ENCODE measurements at regions not wholly inside any gene's neighbourhood (a gene's known extent, or its start where the extent isn't known, plus 50 kb on each side); places are given as distances from the start of the nearest gene placed in this dataset.

DNA sequence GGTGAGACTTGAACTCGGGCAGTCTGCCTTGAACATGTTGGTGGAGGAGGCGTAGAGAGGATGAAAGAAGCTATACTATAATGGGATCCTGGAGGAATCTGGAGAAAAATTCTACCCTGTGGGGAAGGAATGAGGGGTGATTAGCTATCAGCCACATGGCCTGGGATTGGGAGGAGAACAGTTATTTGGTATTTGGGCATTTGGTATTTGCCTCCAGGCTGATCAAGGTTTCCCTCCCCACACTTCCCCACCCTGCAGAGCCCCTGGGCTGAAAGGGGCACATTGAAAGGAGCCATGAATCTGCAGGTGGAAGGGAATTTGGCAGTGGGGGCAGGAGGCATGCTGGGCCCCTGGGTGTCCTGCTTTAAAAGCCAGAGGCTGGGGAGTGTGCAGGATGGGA is 235.3 kb downstream of the INHBA start:
- no peak for DNase-seq (ENCODE audit: low read depth in 1 of 2, low spot score in 1 of 2)
- in situ Hi-C loops (cut with HindIII; ENCODE audit: low pct_unique_long_range_greater_than_20kb, low sequenced_read_pairs) = no loop called here
- no peak for TF ChIP-seq JUND (IDR thresholded peaks at IDR 0.05; ENCODE audit: low read depth)

DNA sequence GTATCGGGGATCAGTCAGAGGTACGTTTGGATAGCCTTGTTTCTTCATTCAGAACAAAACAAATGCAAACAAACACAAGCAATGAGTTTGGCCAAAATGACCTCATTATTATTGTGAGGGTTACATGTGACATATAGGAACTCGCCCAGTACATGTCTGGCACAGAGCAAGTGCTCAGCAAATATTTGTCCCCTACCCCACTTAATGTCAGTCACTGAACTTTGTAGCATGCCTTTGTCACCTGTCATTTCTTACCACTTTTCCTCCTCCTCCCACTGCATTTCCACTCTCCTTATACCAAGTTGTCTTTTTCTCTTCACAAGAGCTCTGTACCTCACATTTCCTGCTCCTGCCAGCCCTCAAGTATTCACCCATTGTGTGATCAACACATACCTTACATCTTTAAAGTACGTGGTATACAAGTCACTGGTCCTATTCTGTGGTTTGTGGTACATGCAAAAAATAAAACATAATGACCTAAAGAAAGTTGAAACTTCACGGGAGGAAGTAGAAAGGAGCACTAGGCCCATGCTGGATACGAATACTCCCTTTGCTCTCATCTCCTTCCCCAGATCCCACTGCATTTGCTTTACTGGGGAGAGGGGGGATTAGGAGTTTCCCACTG is 236.0 kb downstream of the INHBA start:
- in situ Hi-C loops (cut with HindIII; ENCODE audit: low pct_unique_long_range_greater_than_20kb, low sequenced_read_pairs) = no loop called here
- DNase-seq (ENCODE audit: low read depth in 1 of 2, low spot score in 1 of 2) = no peak
- no peak for TF ChIP-seq JUND (IDR thresholded peaks at IDR 0.05; ENCODE audit: low read depth)

DNA sequence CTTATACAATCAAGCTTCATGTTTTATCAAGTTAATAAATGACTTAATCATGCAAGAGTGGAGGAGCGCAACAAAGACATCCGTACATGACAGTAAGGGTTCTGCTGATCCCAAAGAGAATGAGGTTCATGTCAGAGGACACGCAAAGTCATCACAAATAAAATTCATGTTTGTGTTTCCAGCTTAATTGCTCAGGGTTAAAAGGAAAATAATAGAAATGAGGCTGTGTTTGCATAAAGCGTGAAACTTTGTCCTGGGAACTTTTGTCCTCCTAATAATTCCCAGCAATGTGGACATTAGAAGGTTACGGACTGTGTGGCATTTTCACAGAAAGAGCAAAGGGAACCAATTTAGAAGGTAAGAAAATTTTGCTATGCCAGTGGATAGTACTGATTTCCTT is 237.3 kb downstream of the INHBA start:
- no peak for DNase-seq (ENCODE audit: low read depth in 1 of 2, low spot score in 1 of 2)
- no peak for TF ChIP-seq JUND (IDR thresholded peaks at IDR 0.05; ENCODE audit: low read depth)
- in situ Hi-C loops (cut with HindIII; ENCODE audit: low pct_unique_long_range_greater_than_20kb, low sequenced_read_pairs) = no loop called here

DNA sequence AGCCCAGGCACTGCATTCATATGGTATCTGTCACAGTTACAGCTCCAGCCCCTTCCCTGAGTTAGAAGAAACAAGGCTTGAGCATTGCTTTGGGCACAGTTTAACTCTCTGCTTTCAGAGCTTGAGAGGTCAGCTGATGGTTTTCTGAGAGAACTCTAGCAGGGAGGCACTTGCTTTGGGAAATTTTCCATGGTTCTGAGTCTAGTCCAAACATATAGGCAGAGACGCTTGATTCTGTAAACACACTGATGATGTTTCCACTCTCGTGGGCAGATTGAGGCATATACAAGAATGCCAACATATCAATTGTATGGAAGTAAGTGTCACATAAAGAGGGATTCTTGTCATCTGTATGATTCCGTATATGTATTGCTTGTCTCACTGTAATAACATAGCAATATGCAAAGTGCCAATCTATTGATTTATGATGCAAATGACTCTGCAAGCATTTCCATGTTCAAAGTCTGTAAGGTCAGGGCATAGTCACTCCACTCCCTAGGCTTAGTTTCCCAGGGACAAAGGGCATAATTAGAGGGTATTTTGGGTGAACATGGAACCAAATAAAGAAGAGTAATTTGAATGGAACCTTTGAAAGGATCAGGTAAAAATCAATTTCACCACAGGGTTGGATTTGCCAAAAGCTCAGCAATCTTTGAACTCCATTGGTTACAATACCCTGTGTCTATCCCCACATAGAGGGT is 239.0 kb downstream of the INHBA start:
- in situ Hi-C loops (cut with HindIII; ENCODE audit: low pct_unique_long_range_greater_than_20kb, low sequenced_read_pairs) = no loop called here
- TF ChIP-seq JUND (IDR thresholded peaks at IDR 0.05; ENCODE audit: low read depth) = no peak
- no peak for DNase-seq (ENCODE audit: low read depth in 1 of 2, low spot score in 1 of 2)

DNA sequence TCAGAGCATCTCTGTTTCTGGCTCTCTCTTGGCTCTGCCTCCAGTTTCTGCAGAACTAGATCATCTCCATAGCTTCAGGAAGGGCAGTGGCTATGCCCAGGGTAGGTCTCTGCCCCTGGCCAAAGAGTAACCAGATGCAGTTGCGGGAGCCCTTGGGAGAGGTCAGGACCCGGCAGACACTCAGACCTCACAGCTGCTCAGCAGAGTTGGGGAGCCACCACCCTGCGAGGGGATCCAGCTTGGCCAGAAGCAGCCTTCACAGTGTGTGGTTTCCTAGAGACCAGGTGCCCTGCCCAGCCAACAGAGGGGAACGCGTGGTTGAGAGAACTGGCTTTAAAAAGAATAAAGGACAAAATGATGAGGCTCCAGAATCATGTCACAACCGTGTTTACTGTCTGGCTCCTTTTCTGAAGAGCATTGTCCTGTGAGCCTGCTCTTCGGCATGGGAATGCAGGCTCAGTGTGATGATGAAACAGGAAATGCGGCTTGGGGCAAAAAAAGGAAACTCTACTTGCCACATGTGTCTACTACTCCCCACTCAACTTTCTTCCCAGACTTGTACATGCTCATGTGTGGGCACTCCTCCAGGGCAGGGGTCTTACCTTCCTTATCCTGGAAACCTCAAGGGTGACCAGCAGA is 243.1 kb downstream of the INHBA start:
- in situ Hi-C loops (cut with HindIII; ENCODE audit: low pct_unique_long_range_greater_than_20kb, low sequenced_read_pairs) = no loop called here
- DNase-seq (ENCODE audit: low read depth in 1 of 2, low spot score in 1 of 2) = no peak
- no peak for TF ChIP-seq JUND (IDR thresholded peaks at IDR 0.05; ENCODE audit: low read depth)

DNA sequence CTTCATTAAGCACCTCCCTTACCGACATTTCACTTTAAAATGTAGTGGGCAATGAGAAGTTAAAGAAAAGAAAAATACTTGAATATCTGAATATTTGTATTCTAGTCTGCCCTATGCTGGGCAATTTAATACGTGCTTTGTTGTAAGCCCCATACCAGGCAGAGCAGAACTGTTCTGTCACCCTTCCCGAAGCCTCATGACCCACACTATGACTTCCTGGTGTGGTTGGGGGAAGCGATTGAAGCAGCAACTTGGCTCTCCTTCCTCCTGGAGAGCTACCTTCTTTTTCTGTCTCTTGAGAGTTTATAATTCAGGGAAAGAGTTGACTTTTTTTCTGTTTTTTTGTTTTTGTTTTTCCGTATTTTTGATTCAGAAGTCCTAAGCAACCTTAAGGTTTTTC is 243.7 kb downstream of the INHBA start:
- TF ChIP-seq JUND (IDR thresholded peaks at IDR 0.05; ENCODE audit: low read depth) = no peak
- in situ Hi-C loops (cut with HindIII; ENCODE audit: low pct_unique_long_range_greater_than_20kb, low sequenced_read_pairs) = no loop called here
- DNase-seq (ENCODE audit: low read depth in 1 of 2, low spot score in 1 of 2) = no peak

DNA sequence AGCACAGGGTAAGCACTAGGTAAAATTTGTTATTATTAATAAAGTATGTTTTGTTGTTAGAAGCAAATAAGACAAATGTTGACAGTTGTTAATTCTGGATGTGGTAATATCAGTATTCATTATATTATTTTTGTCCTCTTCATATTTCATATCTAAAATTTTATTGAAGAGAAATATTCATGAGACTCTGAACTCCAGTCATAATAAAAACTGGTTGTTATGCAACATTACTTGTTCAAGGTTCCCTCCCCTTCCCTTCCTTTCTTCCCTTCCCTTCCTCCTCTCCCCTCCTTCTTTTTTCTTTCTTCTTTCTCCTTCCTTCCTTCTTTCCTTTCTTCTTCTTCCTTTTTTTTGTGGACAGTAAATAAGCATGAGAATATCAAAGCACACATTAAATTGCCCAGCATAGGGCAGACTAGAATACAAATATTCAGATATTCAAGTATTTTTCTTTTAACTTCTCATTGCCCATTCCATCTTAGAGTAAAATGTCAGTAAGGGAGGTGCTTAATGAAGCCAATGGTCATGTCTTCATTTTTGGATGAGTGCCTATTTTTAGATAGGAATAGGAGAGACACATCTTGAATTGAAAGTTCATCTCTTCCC is 245.0 kb downstream of the INHBA start:
- TF ChIP-seq JUND (IDR thresholded peaks at IDR 0.05; ENCODE audit: low read depth) = no peak
- in situ Hi-C loops (cut with HindIII; ENCODE audit: low pct_unique_long_range_greater_than_20kb, low sequenced_read_pairs) = no loop called here

DNA sequence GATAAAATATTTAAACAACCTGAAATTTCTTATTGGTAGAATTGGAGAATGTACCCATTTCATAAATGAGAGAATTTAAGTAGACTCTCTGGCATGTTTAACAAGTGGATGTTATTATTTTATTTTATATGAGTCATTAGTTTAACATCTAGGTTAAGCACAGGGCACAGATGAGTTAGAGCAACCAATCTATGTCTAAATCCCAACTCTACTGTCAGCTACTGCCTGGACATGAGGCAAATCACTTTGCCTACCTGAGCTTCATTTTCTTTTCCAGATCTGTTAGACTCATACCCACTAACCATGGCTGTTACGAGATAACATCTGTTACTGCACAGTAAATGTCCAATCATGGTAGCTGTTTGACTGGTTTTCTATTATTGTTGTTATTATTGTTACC is 251.1 kb downstream of the INHBA start:
- in situ Hi-C loops (cut with HindIII; ENCODE audit: low pct_unique_long_range_greater_than_20kb, low sequenced_read_pairs) = no loop called here
- no peak for DNase-seq (ENCODE audit: low read depth in 1 of 2, low spot score in 1 of 2)
- TF ChIP-seq JUND (IDR thresholded peaks at IDR 0.05; ENCODE audit: low read depth) = no peak

More for the DNA sequence above, 245.0 kb downstream of the INHBA start:
- no peak for DNase-seq (ENCODE audit: low read depth in 1 of 2, low spot score in 1 of 2)

DNA sequence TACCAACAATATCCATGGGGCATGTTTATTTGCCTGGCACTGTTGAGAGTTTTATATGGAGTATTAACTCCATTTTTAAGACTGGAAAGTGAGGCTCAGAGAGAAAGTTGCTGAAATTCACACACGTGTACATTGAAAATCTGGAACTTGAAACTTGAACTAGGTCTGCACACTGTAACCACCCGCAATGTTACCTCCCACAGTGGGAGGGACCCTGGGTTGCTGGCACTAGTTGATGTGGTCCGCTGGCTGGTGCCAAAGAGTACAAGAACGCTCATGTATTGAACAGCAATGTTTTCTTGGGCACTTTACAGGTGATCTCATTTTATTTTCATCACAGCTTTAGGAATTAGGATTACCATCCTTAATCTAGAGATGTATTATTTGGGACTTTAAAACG is 253.2 kb downstream of the INHBA start:
- no peak for TF ChIP-seq JUND (IDR thresholded peaks at IDR 0.05; ENCODE audit: low read depth)
- in situ Hi-C loops (cut with HindIII; ENCODE audit: low pct_unique_long_range_greater_than_20kb, low sequenced_read_pairs) = no loop called here
- DNase-seq (ENCODE audit: low read depth in 1 of 2, low spot score in 1 of 2) = no peak

DNA sequence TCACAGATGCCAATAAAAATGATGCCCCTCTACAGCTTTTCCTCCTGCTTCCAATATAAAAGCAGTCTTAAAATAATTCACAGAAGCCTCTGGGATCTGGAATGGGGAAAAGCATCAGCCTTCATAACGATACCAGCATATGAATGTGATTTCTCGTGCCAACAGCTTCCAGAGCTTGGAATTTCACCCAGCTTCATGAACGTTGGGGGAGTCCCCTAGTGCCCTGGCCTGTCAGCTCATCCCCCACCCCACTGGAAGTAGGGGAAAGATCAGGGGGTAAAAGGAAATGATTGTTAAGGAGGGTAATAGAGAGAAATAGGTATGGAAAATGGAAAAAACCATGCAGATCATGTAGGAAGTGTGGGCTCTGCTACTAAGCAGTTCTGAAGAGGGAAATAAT is 253.6 kb downstream of the INHBA start:
- DNase-seq (ENCODE audit: low read depth in 1 of 2, low spot score in 1 of 2) = no peak
- TF ChIP-seq JUND (IDR thresholded peaks at IDR 0.05; ENCODE audit: low read depth) = no peak
- in situ Hi-C loops (cut with HindIII; ENCODE audit: low pct_unique_long_range_greater_than_20kb, low sequenced_read_pairs) = no loop called here

DNA sequence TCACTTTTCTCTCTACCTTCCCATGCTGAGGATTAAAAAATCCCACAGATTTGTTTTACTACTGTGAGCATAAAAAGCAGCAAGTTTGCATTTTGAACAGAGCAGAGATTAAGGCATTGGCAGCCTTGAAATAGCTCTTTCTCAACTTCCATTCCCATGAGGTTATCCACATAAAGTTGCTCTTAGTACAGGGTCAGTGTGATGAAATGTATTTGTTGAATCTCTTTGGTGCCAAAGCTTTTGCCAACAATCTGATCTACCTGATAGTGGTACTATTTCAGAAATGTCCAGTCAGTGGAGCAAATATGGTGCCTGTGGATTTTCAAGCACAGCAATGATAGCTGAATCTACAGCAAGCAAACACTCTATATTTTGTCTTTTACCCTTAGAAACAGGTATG is 254.8 kb downstream of the INHBA start:
- in situ Hi-C loops (cut with HindIII; ENCODE audit: low pct_unique_long_range_greater_than_20kb, low sequenced_read_pairs) = no loop called here
- TF ChIP-seq JUND (IDR thresholded peaks at IDR 0.05; ENCODE audit: low read depth) = peak; percentile 80
- DNase-seq (ENCODE audit: low read depth in 1 of 2, low spot score in 1 of 2) = peak; percentile 47 to 88

DNA sequence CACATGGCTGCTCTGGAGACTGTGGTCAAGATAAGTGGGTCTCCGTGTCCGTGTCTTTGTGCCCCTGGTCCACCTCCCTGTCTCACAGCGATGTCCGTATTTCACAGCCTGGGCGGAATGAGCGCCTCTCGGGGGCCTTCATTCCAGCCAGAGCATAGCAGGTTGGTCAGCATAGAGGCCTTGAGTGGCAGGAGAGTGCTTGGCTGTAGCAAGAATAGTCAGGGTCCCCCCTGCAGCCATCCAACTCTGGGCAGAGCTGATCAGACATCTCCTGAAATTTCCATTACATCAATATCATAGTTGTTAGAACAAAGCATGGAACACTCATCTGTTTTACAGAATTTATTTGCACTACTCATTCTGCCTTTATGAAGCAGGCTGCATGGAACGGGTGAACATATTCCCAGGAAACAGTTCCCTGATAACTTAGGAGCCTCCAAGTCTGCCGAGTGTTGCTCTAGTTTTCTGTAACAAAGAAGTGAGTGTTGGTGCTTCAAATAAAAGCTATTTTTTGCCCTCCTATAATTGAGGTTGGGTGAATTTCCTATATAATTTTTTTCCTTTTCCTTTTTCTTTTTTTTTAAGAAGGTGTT is 255.3 kb downstream of the INHBA start:
- no peak for DNase-seq (ENCODE audit: low read depth in 1 of 2, low spot score in 1 of 2)
- no peak for TF ChIP-seq JUND (IDR thresholded peaks at IDR 0.05; ENCODE audit: low read depth)
- in situ Hi-C loops (cut with HindIII; ENCODE audit: low pct_unique_long_range_greater_than_20kb, low sequenced_read_pairs) = no loop called here
